ENCODE measurements at regions not wholly inside any gene's neighbourhood (a gene's known extent, or its start where the extent isn't known, plus 50 kb on each side); places are given as distances from the start of the nearest gene placed in this dataset.
A peak's percentile ranks its signal among the peaks of the same experiment; 100 is the strongest.
"Not testable (repeated sequence)": the region's sequence is repeated elsewhere in the genome, so short reads cannot be mapped to it uniquely, and the experiment has no call there.

GRCh38 chr1:244271691-244272308, 179.9 kb downstream of the ADSS2 start:
- no peak for DNase-seq

- DNase-seq: peak in 1 of 2 experiments; percentile 52
These were observed 179.0 kb downstream of the ADSS2 start for GRCh38 chr1:244272471-244273261.

GRCh38 chr1:244273262-244273844, 178.4 kb downstream of the ADSS2 start:
- no peak for DNase-seq

GRCh38 chr1:244273845-244274619, 177.7 kb downstream of the ADSS2 start:
- no peak for DNase-seq

GRCh38 chr1:244276646-244277045, 175.1 kb downstream of the ADSS2 start:
- no peak for DNase-seq

GRCh38 chr1:244280201-244280600, 171.5 kb downstream of the ADSS2 start:
- DNase-seq: no peak

GRCh38 chr1:244280859-244281258, 170.8 kb downstream of the ADSS2 start:
- no peak for DNase-seq

GRCh38 chr1:244283772-244284171, 167.9 kb downstream of the ADSS2 start:
- DNase-seq: no peak

- no peak for DNase-seq
These were observed 167.0 kb downstream of the ADSS2 start for GRCh38 chr1:244284641-244285156.

- DNase-seq: no peak
These were observed 165.4 kb downstream of the ADSS2 start for GRCh38 chr1:244286341-244286740.

- DNase-seq: no peak
These were observed 164.0 kb downstream of the ADSS2 start for GRCh38 chr1:244287726-244288125.

- no peak for DNase-seq
These were observed 163.0 kb downstream of the ADSS2 start for GRCh38 chr1:244288663-244289062.

- DNase-seq: no peak
These were observed 161.5 kb downstream of the ADSS2 start for GRCh38 chr1:244289991-244290785.

GRCh38 chr1:244291236-244292201, 160.2 kb downstream of the ADSS2 start:
- DNase-seq: no peak

GRCh38 chr1:244294599-244295224, 157.0 kb downstream of the ADSS2 start:
- no peak for DNase-seq

GRCh38 chr1:244296003-244296402, 155.7 kb downstream of the ADSS2 start:
- no peak for DNase-seq

- no peak for DNase-seq
These were observed 155.3 kb downstream of the ADSS2 start for GRCh38 chr1:244296447-244296846.

- DNase-seq: no peak
These were observed 154.6 kb downstream of the ADSS2 start for GRCh38 chr1:244297087-244297486.

- no peak for DNase-seq
These were observed 154.1 kb downstream of the ADSS2 start for GRCh38 chr1:244297616-244298015.

- not testable (repeated sequence) for DNase-seq
These were observed 151.7 kb downstream of the ADSS2 start for GRCh38 chr1:244300029-244300375.
